Dedifferentiated amniotic fluid mesenchymal stem cell (primary cell): ENCODE measurements at regions not wholly inside any gene's neighbourhood (a gene's known extent, or its start where the extent isn't known, plus 50 kb on each side); places are given as distances from the start of the nearest gene placed in this dataset.
"Not testable (repeated sequence)": the region's sequence is repeated elsewhere in the genome, so short reads cannot be mapped to it uniquely, and the experiment has no call there.

Experiments used
- DNase-seq: peaks from one replicate; pipeline ENCODE4 v3.0.0-alpha.2; 2016; ENCODE audit errors: extremely low spot score

GRCh38 chr10:65030263-65030662, 1509.1 kb downstream of the REEP3 start:
- no peak for DNase-seq

DNA sequence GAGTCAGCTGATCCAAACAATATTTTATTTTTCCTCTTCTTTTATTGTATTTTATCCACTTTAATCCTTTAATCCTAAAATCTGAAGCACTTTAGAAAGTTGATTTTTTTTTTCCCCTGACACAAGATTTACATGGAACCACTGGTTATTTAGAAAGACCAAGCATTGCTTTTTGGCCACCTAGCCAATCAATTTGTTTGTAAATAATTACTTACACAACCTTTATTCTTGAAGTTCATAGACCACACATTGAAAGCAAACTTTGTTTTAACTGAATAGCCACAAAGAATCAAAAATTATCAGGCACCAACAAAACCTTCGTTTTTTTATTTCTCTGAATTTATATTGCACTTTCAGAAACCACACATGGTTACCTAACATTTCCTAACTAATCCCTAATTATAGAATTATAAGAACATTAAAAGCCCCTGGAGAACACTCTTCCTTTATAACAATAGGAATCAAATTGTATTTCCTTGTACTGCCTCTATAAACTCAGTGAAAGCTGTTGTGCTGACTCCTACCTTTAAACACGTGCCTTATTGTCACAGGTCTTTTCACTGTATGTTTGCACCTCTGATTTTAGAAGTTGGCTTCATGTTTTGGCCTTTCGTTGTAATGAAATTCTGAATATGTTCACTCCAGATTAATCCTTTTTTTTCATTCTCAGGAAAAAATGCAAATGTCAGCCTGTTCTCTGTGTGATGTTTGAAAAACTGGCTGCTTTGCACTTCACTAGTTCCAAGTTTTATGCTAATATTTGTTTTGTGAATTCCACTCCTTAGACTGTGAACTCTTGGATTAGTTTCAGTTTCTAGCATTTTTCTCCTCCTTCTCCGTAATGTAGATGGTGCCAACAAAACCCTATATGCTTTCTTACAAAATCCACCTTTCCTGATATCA, 1511.9 kb downstream of the REEP3 start:
- DNase-seq = no peak

GRCh38 chr10:65033957-65034356, 1512.8 kb downstream of the REEP3 start:
- no peak for DNase-seq

GRCh38 chr10:65040796-65041195, 1519.6 kb downstream of the REEP3 start:
- DNase-seq = no peak

DNA sequence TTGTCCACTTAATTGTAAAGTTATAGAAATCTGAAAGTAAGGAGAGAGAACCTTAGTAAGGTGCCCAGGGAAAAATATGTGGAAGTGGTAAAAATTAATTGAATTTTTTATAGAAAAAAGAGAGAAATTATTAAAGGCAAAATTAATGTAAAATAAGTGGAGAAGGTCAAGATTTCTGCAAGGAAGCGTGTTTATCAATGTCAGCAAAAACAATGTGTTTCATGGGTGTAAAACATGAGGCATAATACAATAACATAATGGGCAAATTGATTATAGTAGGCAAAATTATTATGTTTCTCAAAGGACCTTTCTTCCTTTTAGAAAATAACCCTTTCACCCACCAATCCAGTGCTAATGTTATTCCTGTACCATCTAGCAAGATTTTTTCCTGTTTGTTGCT, 1520.1 kb downstream of the REEP3 start:
- DNase-seq = no peak

DNA sequence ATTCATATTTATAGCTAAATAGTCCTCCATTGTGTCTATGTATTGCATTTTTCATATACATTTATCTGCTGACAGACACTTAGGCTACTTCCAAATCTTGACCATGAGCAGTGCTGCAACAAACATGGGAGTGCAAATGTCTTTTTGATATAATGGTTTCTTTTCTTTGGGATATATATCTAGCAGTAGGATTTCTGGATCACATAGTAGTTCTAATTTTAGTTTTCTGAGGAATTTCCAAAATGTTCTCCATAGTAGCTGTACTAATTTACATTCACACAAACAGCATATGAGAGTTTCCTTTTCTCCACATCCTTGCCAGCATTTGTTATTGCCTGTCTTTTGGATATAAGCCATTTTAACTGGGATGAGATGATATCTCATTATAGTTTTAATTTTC, 1521.3 kb downstream of the REEP3 start:
- DNase-seq = no peak

DNA sequence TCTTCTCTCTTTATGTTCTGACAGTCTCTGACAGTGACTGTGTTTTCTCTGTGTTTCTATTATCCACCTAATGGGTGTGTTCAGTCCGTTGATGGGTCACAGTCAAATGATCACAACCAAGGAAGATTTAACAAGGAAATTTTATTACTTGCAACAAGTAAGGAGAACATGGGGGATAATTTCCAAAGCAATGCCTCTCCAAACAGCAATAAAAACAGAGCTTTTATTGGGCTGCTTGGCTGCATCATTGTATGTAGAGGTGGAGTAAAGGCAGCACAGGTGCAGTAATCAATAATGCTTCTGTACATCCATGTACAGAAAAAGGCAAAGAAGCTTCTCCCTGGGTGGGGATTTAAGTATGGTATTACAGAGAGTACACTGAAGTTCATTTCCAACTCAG, 1525.6 kb downstream of the REEP3 start:
- DNase-seq = no peak

DNA sequence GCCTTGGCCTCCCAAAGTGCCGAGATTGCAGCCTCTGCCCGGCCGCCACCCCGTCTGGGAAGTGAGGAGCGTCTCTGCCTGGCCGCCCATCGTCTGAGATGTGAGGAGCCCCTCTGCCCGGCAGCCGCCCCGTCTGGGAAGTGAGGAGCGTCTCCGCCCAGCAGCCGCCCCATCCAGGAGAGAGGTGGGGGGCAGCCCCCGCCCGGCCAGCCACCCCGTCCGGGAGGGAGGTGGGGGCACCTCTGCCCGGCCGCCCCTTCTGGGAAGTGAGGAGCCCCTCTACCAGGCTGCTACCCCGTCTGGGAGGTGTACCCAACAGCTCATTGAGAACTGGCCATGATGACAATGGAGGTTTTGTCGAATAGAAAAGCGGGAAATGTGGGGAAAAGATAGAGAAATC, 1530.9 kb downstream of the REEP3 start:
- DNase-seq = not testable (repeated sequence)

GRCh38 chr10:65053397-65053796, 1532.2 kb downstream of the REEP3 start:
- not testable (repeated sequence) for DNase-seq

GRCh38 chr10:65053831-65054351, 1532.7 kb downstream of the REEP3 start:
- not testable (repeated sequence) for DNase-seq

DNA sequence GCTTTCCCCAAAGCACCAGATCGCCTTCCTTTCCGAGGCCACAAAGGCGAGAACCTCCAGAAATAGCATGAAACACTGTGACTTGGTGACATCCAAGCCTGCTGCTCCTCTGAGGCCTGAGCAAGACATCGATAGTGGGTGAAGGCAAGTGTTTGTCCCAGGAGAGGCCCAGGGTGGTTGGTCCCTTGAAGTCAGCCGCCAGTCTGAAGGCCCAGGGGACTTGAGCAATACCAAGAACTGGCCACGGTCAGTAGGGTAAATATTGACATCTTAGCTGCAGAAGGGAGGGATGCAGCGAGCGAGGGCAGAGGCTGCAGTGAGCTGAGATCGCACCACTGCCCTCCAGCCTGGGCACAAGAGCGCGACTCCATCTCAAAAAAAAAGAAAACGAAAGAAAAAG, 1533.5 kb downstream of the REEP3 start:
- not testable (repeated sequence) for DNase-seq

GRCh38 chr10:65065278-65065677, 1544.1 kb downstream of the REEP3 start:
- no peak for DNase-seq

DNA sequence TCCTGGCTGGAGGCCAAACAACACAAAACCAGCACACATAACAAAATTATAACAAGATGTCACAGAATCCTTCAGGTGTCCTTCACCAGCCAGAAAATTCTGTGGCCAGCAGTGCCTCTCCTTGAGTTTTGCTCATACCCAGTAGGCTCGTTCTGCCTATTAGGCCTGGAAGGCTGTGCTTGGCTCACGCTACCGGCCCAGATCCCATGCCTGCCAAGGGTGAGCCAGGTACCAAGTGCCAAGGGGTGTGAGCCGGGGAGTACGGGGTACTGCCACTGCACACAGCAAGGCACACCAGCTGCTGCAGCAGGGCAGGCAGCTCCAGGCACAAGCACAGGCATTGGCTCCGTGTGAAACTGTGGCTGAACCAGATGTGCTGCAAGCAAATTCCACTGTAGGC, 1562.0 kb downstream of the REEP3 start:
- no peak for DNase-seq

GRCh38 chr10:65090991-65091390, 1569.8 kb downstream of the REEP3 start:
- DNase-seq = no peak

GRCh38 chr10:65100146-65100545, 1578.9 kb downstream of the REEP3 start:
- no peak for DNase-seq

- DNase-seq = not testable (repeated sequence)
Observed at GRCh38 chr10:65100881-65101280, 1579.7 kb downstream of the REEP3 start.

GRCh38 chr10:65110009-65110408, 1588.8 kb downstream of the REEP3 start:
- DNase-seq = no peak

DNA sequence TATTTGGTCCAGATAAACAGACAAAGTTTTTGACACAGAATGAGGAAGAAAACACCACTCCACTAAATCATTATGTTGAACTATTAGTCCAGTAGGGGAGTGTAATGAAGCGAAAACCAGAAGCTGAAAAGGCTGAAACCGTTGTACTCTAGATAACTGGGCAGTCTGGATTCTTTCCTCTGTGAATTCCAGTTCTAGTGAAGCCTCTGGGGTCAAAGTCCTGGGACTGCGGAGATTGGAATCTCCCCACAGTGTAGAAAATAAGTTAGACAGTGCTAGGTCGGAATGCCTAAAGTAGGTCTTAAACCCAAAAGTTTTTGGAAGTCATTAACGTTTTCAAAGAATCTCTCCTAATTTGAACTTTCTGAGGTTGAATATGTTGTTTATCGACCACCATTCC, 1589.9 kb downstream of the REEP3 start:
- DNase-seq = not testable (repeated sequence)

DNA sequence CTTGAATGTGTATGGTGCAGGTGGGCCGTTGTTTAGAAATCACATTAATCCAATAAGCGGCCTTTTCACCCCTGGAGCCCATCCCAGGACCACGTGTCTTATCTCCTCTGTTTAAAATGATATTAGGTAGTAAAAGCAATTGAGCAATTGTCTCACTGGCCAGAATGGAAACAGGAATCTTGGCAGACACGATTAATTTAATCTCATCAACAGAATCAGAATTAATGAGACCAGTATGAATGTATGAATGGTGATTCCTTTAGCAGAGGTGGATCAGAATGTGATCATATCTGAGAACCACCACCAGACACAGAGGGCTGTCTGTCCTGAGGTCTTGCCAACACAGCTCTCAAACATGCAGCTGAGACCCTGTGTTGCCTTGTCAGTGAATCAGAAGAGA, 1591.4 kb downstream of the REEP3 start:
- DNase-seq = no peak

DNA sequence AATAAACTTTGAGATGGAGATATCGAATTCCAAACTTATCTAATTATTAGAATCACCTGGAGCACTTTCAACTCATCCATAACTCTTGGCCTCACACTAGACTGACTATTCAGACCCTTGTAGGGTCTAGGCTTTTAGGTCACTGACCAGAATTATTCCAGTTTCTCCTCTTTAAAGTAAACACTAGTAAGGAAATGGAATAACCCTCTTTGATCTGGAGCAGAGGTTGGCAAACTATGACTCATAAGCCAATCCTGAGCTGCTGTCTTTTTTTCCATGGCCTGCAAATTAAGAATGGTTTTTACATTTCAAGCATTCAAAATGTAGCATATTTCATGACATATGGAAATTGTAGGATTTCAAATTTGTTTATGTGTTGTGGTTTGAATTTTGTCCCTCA, 1601.9 kb downstream of the REEP3 start:
- DNase-seq = no peak

DNA sequence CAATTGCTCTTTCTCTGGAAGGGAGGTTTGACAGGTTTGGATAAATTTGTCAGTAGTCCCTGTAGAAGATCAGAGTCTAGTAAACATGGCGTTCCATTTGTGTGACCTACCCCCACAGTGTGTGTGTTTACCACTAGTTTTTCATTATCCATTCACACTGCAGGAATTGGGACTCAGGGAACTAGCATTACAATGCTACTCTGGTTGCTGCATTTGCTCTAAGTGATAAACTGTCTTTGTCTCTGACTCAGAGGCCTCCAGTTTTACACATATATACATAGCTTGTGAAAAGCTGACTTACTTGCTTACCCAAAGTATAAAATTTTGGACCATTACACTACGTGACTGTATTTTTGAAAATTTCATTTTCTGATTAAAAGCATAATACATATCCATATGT, 1604.0 kb downstream of the REEP3 start:
- no peak for DNase-seq

DNA sequence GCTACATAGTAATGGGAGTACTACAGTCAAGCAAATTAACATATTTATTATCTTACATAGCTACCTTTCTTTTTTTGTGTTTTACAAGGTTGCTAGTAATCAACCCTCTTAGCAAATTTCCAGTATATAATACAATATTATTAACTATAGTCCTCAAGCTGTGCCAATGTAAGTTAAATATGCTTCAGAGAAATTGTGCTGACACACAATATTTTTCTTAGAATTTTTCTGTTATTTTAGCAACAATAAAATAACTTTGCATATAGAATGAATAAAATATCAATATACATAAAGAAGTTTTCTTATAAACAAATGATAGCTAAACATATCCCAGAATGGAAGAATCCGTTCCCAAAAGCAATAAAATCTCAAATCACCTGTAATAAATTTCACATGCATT, 1605.1 kb downstream of the REEP3 start:
- DNase-seq = no peak

DNA sequence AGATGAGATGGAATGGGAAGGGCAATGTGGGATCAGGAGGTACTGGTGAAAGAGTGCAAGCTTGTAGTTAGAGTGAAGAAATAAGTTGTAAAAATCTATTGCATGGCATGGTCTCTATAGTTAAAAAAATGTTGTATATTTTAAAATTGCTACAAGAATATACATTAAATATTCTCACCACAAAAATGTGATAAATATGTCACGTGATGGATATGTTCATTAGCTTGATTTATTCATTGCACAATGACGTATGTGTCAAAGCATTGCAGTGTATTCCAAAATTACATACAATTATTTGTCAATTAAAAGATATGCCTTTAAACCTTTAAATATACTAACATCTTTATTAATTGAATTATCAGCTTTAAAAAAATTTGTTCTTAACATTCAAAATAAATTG, 1607.1 kb downstream of the REEP3 start:
- DNase-seq = no peak
